K562 (cell line): ENCODE measurements at regions not wholly inside any gene's neighbourhood (a gene's known extent, or its start where the extent isn't known, plus 50 kb on each side); places are given as distances from the start of the nearest gene placed in this dataset.

ENCODE experiments used
- ATAC-seq: fragments of 200-7000 bp; cut with Tn5 transposase; 3 replicates; pipeline ENCODE4 v1.9.1; 2020; ENCODE audit warnings: moderate library complexity
- BruUV-seq: library from RNA; stranded (reverse); fragments of 400-500 nt; replicated peaks from 2 replicates; lab custom pipeline; 2021; lab: Mats Ljungman, UMichigan
- CTCF ChIA-PET: fragments of 300-600 bp; formaldehyde crosslinking; extraction: SDS; loops from one replicate; lab custom pipeline; 2021; ENCODE audit warnings: low intra/inter-chr PET ratio; lab: Yijun Ruan, JAX
- POLR2A ChIA-PET: fragments of 300-600, 350-650 bp; sonication (Branson Sonifier 250); formaldehyde crosslinking; extraction: SDS; loops from one replicate; lab custom pipeline; 2021; ENCODE audit warnings: antibody characterized with exemption, inconsistent platforms; lab: Yijun Ruan, JAX
- DNase-seq, 4 experiments: peaks; one replicate each; pipeline versions ENCODE4 v3.0.0 to v3.0.0-alpha.2; 2011 to 2018; ENCODE audit warnings: low spot score in 3 of 4, mixed read lengths in 3 of 4; ENCODE audit errors: extremely low read depth in 1 of 4
- FAIRE-seq: peaks from 2 replicates; lab custom pipeline; 2011; peaks lifted over from hg19 to GRCh38; lab: Jason Lieb, UNC
- H2AFZ ChIP-seq: 2 replicates; pipeline ENCODE4 v1.6.0; 2011; ENCODE audit warnings: low read depth, low read length, control low read depth, inconsistent platforms
- H3K27ac ChIP-seq: fragments of 200-600 bp; 3 replicates; pipeline ENCODE4 v1.8.0; 2011; ENCODE audit warnings: low read depth, mild to moderate bottlenecking, control low read depth, inconsistent platforms, low read length, moderate library complexity, mixed read lengths; ENCODE audit errors: extremely low read depth
- H3K27me3 ChIP-seq, 2 experiments: fragments of 300-600 bp in 1 of 2; 2 replicates in 1 of 2; 3 replicates in 1 of 2; pipeline versions ENCODE4 v1.6.0 to v1.8.0; 2011; ENCODE audit warnings: inconsistent platforms in 2 of 2, low read length in 2 of 2, mild to moderate bottlenecking in 1 of 2, mixed read lengths in 1 of 2, moderate library complexity in 1 of 2; ENCODE audit not compliant: control insufficient read depth in 2 of 2, insufficient read depth in 2 of 2
- H3K36me3 ChIP-seq: fragments of 300-600 bp; 3 replicates; pipeline ENCODE4 v1.8.0; 2011; ENCODE audit warnings: mild to moderate bottlenecking, low read length, inconsistent platforms; ENCODE audit not compliant: control insufficient read depth, insufficient read depth
- H3K4me1 ChIP-seq, 2 experiments: fragments of 200-600 bp in 1 of 2; replicated peaks in 1 of 2; 2 replicates in 1 of 2; 3 replicates in 1 of 2; pipeline versions ENCODE4 v1.5.1 to v1.8.0; 2011; ENCODE audit warnings: inconsistent platforms in 2 of 2, low read length in 2 of 2, mild to moderate bottlenecking in 1 of 2, mixed read lengths in 1 of 2, moderate library complexity in 1 of 2; ENCODE audit not compliant: control insufficient read depth in 2 of 2, insufficient read depth in 2 of 2
- H3K4me2 ChIP-seq: 2 replicates; pipeline ENCODE4 v1.6.1; 2011; ENCODE audit warnings: low read length, control low read depth, inconsistent platforms, mixed read lengths; ENCODE audit not compliant: insufficient read depth
- H3K4me3 ChIP-seq: fragments of 200-600 bp; sonication (generic), shearing (Covaris generic); 2 replicates; pipeline ENCODE4 v1.5.1; 2016; ENCODE audit warnings: control low read depth, inconsistent platforms
- H3K79me2 ChIP-seq: fragments of 200-600 bp; 3 replicates; pipeline ENCODE4 v1.8.0; 2011; ENCODE audit warnings: low read length, inconsistent platforms; ENCODE audit not compliant: control insufficient read depth, insufficient read depth
- H3K9ac ChIP-seq, 2 experiments: 2 replicates each; pipeline versions ENCODE4 v1.6.0 to v1.6.1; 2011; ENCODE audit warnings: low read depth in 2 of 2, low read length in 2 of 2, control low read depth in 1 of 2, inconsistent platforms in 1 of 2, mild to moderate bottlenecking in 1 of 2, mixed read lengths in 1 of 2; ENCODE audit not compliant: insufficient read depth in 1 of 2
- H3K9me1 ChIP-seq: one replicate; pipeline ENCODE4 v1.6.0; 2011; ENCODE audit warnings: inconsistent platforms, mild to moderate bottlenecking, low read length, moderate library complexity; ENCODE audit not compliant: control insufficient read depth, insufficient read depth
- H3K9me3 ChIP-seq: replicated peaks from 2 replicates; pipeline ENCODE4 v1.5.1; 2011; ENCODE audit warnings: low read depth, low read length, inconsistent platforms; ENCODE audit not compliant: control insufficient read depth, insufficient read depth
- H4K20me1 ChIP-seq: replicated peaks from 2 replicates; pipeline ENCODE4 v1.6.1; 2011; ENCODE audit warnings: low read length, inconsistent platforms, mixed read lengths; ENCODE audit not compliant: control insufficient read depth, insufficient read depth
- CEBPZ ChIP-seq: fragments of 150-350 bp; IDR thresholded peaks from 2 replicates; pipeline ENCODE4 v1.6.1; 2014; ENCODE audit warnings: low read depth, mild to moderate bottlenecking, low read length, borderline replicate concordance
- SP2 ChIP-seq: IDR thresholded peaks from 2 replicates; pipeline ENCODE4 v1.6.1; 2011; ENCODE audit warnings: mild to moderate bottlenecking, low read depth, low read length, moderate library complexity; ENCODE audit not compliant: poor library complexity, severe bottlenecking; ENCODE audit errors: extremely low read depth
- U2AF2 ChIP-seq: fragments of 200-400 bp; formaldehyde crosslinking; optimal IDR thresholded peaks from 2 replicates; pipeline ENCODE3; 2017; ENCODE audit warnings: low read depth, mild to moderate bottlenecking, low read length
- ZNF133 ChIP-seq: fragments of 250-450 bp; sonication (Bioruptor Pico); IDR thresholded peaks from 2 replicates; pipeline ENCODE4 v1.4.0; 2020; ENCODE audit warnings: mild to moderate bottlenecking
- WGBS: fragments of 100-300 bp; shearing (Covaris generic); methylation state at CpG from one replicate; pipeline ENCODE4 v1.1.6; 2016; ENCODE audit warnings: low coverage, mixed read lengths; ENCODE audit not compliant: insufficient coverage; ENCODE audit errors: missing lambda C conversion rate; 5-methylcytosine and 5-hydroxymethylcytosine counted together
- in situ Hi-C: fragments of 300-500 bp; cut with MboI; formaldehyde crosslinking; loops from 4 replicates; pipeline ENCODE4 v1.15.0; 2018; ENCODE audit warnings: inconsistent platforms, mixed read lengths
- intact Hi-C: fragments of 100-400 bp; cut with micrococcal nuclease; formaldehyde crosslinking; loops from 2 replicates; pipeline ENCODE4 v1.14.2; 2022
- TF ChIP-seq, protein P1 (sequence below): fragments of 450-650 bp; IDR thresholded peaks from 2 replicates; pipeline ENCODE4 v1.6.1; 2016; ENCODE audit warnings: low read depth
- TF ChIP-seq, protein P2 (sequence below): fragments of 200-800 bp; sonication (Bioruptor generic); IDR thresholded peaks from 2 replicates; pipeline ENCODE4 v1.6.1; 2017; ENCODE audit warnings: missing genetic modification characterization, missing compliant biosample characterization
- TF ChIP-seq, protein P3 (sequence below): fragments of 250-450 bp; sonication (Bioruptor Pico); IDR thresholded peaks from 2 replicates; pipeline ENCODE4 v1.4.0; 2020; ENCODE audit warnings: mild to moderate bottlenecking, moderate library complexity

GRCh38 chr14:84181072-84181471 lies 1348.9 kb upstream of the FLRT2 start:
- Histone ChIP-seq H3K27me3 (no peaks in the 10 kb centered on the region), H3K9me3 (no peaks in the 10 kb centered on the region; the same call in 1 of the 2 replicates), H3K9ac (no peak overlapping the region), H3K36me3 (no peaks in the 10 kb centered on the region), H3K79me2 (no peaks in the 10 kb centered on the region), H3K27ac (no peak overlapping the region), H3K4me2 (no peak overlapping the region), H3K4me1 (no peaks in the 10 kb centered on the region), H3K9me1 (no peaks in the 10 kb centered on the region), H4K20me1 (no peaks in the 10 kb centered on the region), H2AFZ (no peak overlapping the region), H3K4me3 (no peak overlapping the region)
- in situ Hi-C loops (no loop called here), intact Hi-C loops (no loop called here)
- ChIA-PET CTCF (no interaction called here), POLR2A (no interaction called here)
- no peak for DNase-seq
- no peak for FAIRE-seq
- BruUV-seq, result no TSS peak
- ATAC-seq, result no peak
- 0% methylated on average over 2 of the region's 2 CpGs for WGBS
- TF ChIP-seq, protein P1, sequence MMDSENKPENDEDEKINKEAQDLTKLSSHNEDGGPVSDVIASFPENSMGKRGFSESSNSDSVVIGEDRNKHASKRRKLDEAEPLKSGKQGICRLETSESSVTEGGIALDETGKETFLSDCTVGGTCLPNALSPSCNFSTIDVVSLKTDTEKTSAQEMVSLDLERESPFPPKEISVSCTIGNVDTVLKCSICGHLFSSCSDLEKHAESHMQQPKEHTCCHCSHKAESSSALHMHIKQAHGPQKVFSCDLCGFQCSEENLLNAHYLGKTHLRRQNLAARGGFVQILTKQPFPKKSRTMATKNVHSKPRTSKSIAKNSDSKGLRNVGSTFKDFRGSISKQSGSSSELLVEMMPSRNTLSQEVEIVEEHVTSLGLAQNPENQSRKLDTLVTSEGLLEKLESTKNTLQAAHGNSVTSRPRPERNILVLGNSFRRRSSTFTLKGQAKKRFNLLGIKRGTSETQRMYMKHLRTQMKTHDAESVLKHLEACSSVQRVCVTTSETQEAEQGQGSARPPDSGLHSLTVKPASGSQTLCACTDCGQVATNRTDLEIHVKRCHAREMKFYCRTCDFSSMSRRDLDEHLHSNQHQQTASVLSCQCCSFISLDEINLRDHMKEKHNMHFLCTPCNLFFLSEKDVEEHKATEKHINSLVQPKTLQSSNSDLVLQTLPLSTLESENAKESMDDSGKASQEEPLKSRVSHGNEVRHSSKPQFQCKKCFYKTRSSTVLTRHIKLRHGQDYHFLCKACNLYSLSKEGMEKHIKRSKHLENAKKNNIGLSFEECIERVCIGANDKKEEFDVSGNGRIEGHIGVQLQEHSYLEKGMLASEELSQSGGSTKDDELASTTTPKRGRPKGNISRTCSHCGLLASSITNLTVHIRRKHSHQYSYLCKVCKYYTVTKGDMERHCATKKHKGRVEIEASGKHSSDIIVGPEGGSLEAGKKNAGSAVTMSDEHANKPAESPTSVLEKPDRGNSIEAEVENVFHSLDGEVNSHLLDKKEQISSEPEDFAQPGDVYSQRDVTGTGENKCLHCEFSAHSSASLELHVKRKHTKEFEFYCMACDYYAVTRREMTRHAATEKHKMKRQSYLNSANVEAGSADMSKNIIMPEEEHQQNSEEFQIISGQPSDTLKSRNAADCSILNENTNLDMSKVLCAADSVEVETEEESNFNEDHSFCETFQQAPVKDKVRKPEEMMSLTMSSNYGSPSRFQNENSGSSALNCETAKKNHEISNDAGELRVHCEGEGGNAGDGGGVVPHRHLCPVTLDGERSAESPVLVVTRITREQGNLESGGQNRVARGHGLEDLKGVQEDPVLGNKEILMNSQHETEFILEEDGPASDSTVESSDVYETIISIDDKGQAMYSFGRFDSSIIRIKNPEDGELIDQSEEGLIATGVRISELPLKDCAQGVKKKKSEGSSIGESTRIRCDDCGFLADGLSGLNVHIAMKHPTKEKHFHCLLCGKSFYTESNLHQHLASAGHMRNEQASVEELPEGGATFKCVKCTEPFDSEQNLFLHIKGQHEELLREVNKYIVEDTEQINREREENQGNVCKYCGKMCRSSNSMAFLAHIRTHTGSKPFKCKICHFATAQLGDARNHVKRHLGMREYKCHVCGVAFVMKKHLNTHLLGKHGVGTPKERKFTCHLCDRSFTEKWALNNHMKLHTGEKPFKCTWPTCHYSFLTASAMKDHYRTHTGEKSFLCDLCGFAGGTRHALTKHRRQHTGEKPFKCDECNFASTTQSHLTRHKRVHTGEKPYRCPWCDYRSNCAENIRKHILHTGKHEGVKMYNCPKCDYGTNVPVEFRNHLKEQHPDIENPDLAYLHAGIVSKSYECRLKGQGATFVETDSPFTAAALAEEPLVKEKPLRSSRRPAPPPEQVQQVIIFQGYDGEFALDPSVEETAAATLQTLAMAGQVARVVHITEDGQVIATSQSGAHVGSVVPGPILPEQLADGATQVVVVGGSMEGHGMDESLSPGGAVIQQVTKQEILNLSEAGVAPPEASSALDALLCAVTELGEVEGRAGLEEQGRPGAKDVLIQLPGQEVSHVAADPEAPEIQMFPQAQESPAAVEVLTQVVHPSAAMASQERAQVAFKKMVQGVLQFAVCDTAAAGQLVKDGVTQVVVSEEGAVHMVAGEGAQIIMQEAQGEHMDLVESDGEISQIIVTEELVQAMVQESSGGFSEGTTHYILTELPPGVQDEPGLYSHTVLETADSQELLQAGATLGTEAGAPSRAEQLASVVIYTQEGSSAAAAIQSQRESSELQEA, result no peak
- TF ChIP-seq, protein P2, sequence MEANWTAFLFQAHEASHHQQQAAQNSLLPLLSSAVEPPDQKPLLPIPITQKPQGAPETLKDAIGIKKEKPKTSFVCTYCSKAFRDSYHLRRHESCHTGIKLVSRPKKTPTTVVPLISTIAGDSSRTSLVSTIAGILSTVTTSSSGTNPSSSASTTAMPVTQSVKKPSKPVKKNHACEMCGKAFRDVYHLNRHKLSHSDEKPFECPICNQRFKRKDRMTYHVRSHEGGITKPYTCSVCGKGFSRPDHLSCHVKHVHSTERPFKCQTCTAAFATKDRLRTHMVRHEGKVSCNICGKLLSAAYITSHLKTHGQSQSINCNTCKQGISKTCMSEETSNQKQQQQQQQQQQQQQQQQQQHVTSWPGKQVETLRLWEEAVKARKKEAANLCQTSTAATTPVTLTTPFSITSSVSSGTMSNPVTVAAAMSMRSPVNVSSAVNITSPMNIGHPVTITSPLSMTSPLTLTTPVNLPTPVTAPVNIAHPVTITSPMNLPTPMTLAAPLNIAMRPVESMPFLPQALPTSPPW (CRISPR knock-in tag), result no peak
- TF ChIP-seq, protein P3, sequence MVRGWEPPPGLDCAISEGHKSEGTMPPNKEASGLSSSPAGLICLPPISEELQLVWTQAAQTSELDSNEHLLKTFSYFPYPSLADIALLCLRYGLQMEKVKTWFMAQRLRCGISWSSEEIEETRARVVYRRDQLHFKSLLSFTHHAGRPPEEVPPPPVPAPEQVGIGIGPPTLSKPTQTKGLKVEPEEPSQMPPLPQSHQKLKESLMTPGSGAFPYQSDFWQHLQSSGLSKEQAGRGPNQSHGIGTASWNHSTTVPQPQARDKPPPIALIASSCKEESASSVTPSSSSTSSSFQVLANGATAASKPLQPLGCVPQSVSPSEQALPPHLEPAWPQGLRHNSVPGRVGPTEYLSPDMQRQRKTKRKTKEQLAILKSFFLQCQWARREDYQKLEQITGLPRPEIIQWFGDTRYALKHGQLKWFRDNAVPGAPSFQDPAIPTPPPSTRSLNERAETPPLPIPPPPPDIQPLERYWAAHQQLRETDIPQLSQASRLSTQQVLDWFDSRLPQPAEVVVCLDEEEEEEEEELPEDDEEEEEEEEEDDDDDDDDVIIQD (CRISPR knock-in tag), result no peak
- no peak for TF ChIP-seq SP2
- TF ChIP-seq U2AF2, result no peak
- no peak for TF ChIP-seq ZNF133 (CRISPR knock-in tag)
- no peak for TF ChIP-seq CEBPZ
